Panc1 (cell line): ENCODE measurements at regions not wholly inside any gene's neighbourhood (a gene's known extent, or its start where the extent isn't known, plus 50 kb on each side); places are given as distances from the start of the nearest gene placed in this dataset.
"Not testable (repeated sequence)": the region's sequence is repeated elsewhere in the genome, so short reads cannot be mapped to it uniquely, and the experiment has no call there.

Source experiments
- ATAC-seq: fragments of 200-7000 bp; cut with Tn5 transposase; 2 replicates; pipeline ENCODE4 v1.9.1; 2020; ENCODE audit warnings: mild to moderate bottlenecking, moderate library complexity
- BruUV-seq: library from RNA; stranded (reverse); fragments of 400-500 nt; replicated peaks from 2 replicates; lab custom pipeline; 2021; lab: Mats Ljungman, UMichigan
- CTCF ChIA-PET: fragments of 300-600 bp; sonication (Branson Sonifier 250); formaldehyde crosslinking; loops from one replicate; lab custom pipeline; 2022; ENCODE audit warnings: antibody characterized with exemption; lab: Charles Lee
- POLR2A ChIA-PET: fragments of 300-600 bp; sonication (Branson Sonifier 250); formaldehyde crosslinking; loops from one replicate; lab custom pipeline; 2022; ENCODE audit warnings: antibody characterized with exemption; lab: Charles Lee
- DNase-seq: peaks from one replicate; pipeline ENCODE4 v3.0.0-alpha.2; 2010; ENCODE audit warnings: low read depth, low spot score
- H3K27ac ChIP-seq: 2 replicates; pipeline ENCODE4 v1.5.1; 2011; ENCODE audit warnings: mild to moderate bottlenecking, low read length, inconsistent platforms
- H3K27me3 ChIP-seq: fragments of 200-500 bp; sonication (Bioruptor generic); 2 replicates; pipeline ENCODE4 v1.6.0; 2014; ENCODE audit warnings: low read length, inconsistent platforms; ENCODE audit not compliant: control insufficient read depth, insufficient read depth
- H3K36me3 ChIP-seq: fragments of 200-500 bp; sonication (Bioruptor generic); 2 replicates; pipeline ENCODE4 v1.5.1; 2014; ENCODE audit warnings: inconsistent platforms, mild to moderate bottlenecking, low read length, moderate library complexity; ENCODE audit not compliant: control insufficient read depth, insufficient read depth
- H3K4me1 ChIP-seq: 2 replicates; pipeline ENCODE4 v1.5.1; 2011; ENCODE audit warnings: inconsistent platforms, mild to moderate bottlenecking, low read length, moderate library complexity; ENCODE audit not compliant: control insufficient read depth, insufficient read depth
- H3K4me3 ChIP-seq, 2 experiments: 2 replicates each; pipeline ENCODE4 v1.5.1; 2011 to 2012; ENCODE audit warnings: low read depth in 2 of 2, low read length in 2 of 2, mild to moderate bottlenecking in 2 of 2, inconsistent platforms in 1 of 2, moderate library complexity in 1 of 2
- H3K9me3 ChIP-seq: fragments of 200-500 bp; sonication (Bioruptor generic); 2 replicates; pipeline ENCODE4 v1.5.1; 2014; ENCODE audit warnings: low read depth, mild to moderate bottlenecking, inconsistent platforms, low read length, moderate library complexity; ENCODE audit not compliant: control insufficient read depth, insufficient read depth
- POLR2AphosphoS5 ChIP-seq: IDR thresholded peaks from 2 replicates; pipeline ENCODE4 v1.6.1; 2012; ENCODE audit warnings: mild to moderate bottlenecking, low read depth, low read length, moderate library complexity
- REST ChIP-seq, 2 experiments: IDR thresholded peaks; 2 replicates each; pipeline ENCODE4 v1.6.1; 2011 to 2012; ENCODE audit warnings: low read depth in 2 of 2, control low read depth in 1 of 2, low read length in 1 of 2, mild to moderate bottlenecking in 1 of 2, moderate library complexity in 1 of 2; ENCODE audit not compliant: insufficient read depth in 1 of 2
- SIN3A ChIP-seq: IDR thresholded peaks from 2 replicates; pipeline ENCODE4 v1.6.1; 2012; ENCODE audit warnings: low read depth, mild to moderate bottlenecking, low read length, moderate library complexity, borderline replicate concordance; ENCODE audit not compliant: insufficient read depth
- TCF7L2 ChIP-seq: IDR thresholded peaks from 2 replicates; pipeline ENCODE4 v1.6.1; 2011; ENCODE audit warnings: mild to moderate bottlenecking, low read depth, low read length, inconsistent platforms
- in situ Hi-C: cut with HindIII; loops from 2 replicates; pipeline ENCODE4 v1.10.0; 2016; ENCODE audit warnings: low sequenced_read_pairs, low pct_unique_long_range_greater_than_20kb
- intact Hi-C: fragments of 100-400 bp; cut with micrococcal nuclease; formaldehyde crosslinking; loops from one replicate; pipeline ENCODE4 v1.10.0; 2022; ENCODE audit not compliant: unreplicated experiment
- TF ChIP-seq, protein P1 (sequence below): fragments of 450-650 bp; IDR thresholded peaks from 2 replicates; pipeline ENCODE4 v1.5.1; 2017; ENCODE audit warnings: mild to moderate bottlenecking

DNA sequence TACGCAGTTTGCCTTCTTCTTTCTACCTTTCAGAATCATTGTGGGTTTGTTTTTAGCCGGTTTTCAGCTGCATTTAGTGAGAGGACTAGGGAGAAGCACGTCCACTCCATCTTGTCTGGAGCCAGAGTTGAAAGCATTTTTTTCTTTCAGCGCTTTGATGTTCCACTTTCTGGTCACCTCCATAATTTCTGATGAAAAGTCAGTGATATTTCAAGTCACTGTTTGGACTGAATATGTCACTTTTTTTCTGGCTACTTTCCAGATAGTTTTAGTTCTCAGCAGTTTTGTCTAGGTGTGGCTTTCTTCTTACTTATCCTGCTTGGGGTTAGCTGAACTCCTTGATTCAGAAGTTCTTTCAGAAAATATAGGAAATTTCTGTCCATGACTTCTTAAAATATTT is 123.9 kb upstream of the IER5L start:
- POLR2A ChIA-PET = no interaction called here
- TF ChIP-seq SIN3A = no peak
- TF ChIP-seq, protein P1, sequence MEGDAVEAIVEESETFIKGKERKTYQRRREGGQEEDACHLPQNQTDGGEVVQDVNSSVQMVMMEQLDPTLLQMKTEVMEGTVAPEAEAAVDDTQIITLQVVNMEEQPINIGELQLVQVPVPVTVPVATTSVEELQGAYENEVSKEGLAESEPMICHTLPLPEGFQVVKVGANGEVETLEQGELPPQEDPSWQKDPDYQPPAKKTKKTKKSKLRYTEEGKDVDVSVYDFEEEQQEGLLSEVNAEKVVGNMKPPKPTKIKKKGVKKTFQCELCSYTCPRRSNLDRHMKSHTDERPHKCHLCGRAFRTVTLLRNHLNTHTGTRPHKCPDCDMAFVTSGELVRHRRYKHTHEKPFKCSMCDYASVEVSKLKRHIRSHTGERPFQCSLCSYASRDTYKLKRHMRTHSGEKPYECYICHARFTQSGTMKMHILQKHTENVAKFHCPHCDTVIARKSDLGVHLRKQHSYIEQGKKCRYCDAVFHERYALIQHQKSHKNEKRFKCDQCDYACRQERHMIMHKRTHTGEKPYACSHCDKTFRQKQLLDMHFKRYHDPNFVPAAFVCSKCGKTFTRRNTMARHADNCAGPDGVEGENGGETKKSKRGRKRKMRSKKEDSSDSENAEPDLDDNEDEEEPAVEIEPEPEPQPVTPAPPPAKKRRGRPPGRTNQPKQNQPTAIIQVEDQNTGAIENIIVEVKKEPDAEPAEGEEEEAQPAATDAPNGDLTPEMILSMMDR = no peak
- TF ChIP-seq POLR2AphosphoS5 = no peak
- TF ChIP-seq REST (IDR thresholded peaks at IDR 0.05; ENCODE audit: insufficient read depth in 1 of 2, low read depth in 2 of 2, low read length in 1 of 2) = no peak
- TF ChIP-seq TCF7L2 = no peak
- Histone ChIP-seq H3K9me3 (peaks cover 6% of the 10 kb centered on the region; the same call in 1 of the 2 replicates), H3K4me3 (no peak overlapping the region), H3K27ac (no peak overlapping the region), H3K4me1 (no peaks in the 10 kb centered on the region), H3K36me3 (no peaks in the 10 kb centered on the region), H3K27me3 (no peaks in the 10 kb centered on the region)
- CTCF ChIA-PET = no interaction called here
- no TSS peak for BruUV-seq
- in situ Hi-C loops (no loop called here), intact Hi-C loops (no loop called here)
- ATAC-seq (no peak), DNase-seq (no peak)

DNA sequence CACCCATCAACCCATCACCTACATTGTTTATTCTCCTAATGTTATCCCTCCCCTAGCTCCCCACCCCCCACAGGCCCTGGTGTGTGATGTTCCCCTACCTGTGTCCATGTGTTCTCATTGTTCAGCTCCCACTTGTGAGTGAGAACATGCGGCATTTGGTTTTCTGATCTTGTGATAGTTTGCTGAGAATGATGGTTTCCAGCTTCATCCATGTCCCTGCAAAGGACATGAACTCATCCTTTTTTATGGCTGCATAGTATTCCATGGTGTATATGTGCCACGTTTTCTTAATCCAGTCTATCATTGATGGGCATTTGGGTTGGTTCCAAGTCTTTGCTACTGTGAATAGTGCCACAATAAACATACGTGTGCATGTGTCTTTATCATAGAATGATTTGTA is 118.1 kb upstream of the IER5L start:
- H3K36me3 ChIP-seq, BruUV-seq, POLR2A ChIA-PET, H3K4me3 ChIP-seq, DNase-seq, ATAC-seq, H3K27me3 ChIP-seq, intact Hi-C loops, CTCF ChIA-PET, H3K4me1 ChIP-seq, H3K27ac ChIP-seq, H3K9me3 ChIP-seq, in situ Hi-C loops: not testable (repeated sequence)

DNA sequence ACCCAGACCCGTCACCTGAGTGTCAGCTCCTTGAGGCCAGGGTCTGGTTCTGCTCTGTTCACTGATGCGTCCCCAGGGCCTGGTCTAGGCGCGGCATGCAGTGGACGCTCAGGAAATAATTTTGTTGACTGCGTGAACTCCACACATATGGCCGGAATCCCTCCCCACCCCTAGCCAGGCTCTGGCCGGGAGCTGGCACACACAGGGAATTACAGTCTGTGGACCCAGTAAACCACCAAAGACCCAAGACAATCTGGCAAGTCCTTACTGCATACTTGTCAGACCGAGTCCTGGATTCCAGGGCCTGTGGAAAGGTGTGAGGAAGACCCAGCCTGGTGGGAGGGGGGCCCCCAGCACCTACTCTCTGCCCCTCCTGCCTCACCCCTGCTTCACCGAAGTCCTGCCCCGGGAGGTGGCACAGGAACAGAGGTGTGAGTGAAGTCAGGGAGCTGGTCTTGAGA is 113.0 kb upstream of the IER5L start:
- H3K27ac ChIP-seq = no peak overlapping the region
- ChIA-PET POLR2A (no interaction called here), CTCF (no interaction called here)

More for the DNA sequence above, 113.0 kb upstream of the IER5L start:
- in situ Hi-C loops = no loop called here
- Histone ChIP-seq H3K27me3 (no peaks in the 10 kb centered on the region), H3K36me3 (no peaks in the 10 kb centered on the region), H3K4me3 (no peak overlapping the region), H3K4me1 (no peaks in the 10 kb centered on the region), H3K9me3 (no peaks in the 10 kb centered on the region)
- DNase-seq (no peak), ATAC-seq (no peak)
- no peak for TF ChIP-seq POLR2AphosphoS5
- TF ChIP-seq REST (IDR thresholded peaks at IDR 0.05; ENCODE audit: insufficient read depth in 1 of 2, low read depth in 2 of 2, low read length in 1 of 2) = no peak
- TF ChIP-seq, protein P1 = no peak
- no peak for TF ChIP-seq TCF7L2
- TF ChIP-seq SIN3A = no peak
- BruUV-seq = no TSS peak
- intact Hi-C loops = no loop called here
